ENCODE measurements at regions not wholly inside any gene's neighbourhood (a gene's known extent, or its start where the extent isn't known, plus 50 kb on each side); places are given as distances from the start of the nearest gene placed in this dataset.

DNA sequence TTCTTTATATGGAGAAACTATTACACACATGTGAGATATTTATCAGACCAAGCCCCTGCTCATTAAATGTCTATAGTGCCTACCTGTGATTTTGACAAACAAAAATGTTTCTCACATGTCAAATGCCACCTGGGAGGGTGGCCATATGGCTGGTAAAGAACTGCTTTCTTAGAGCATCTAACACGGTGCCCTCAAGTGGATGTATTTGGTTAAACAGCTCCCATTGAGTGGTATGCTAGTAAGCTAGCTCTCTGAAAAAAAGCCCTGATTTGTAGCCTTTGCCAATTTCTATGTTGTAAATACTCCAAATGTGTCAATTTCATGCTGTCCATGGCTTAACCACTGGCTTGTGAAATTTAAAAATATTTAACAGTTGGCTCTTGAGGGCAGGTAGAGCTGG, 94.6 kb downstream of the PMAIP1 start:
- TF ChIP-seq RCOR1 (IDR thresholded peaks at IDR 0.05; ENCODE audit: low read length) (no peak), SMC3 (IDR thresholded peaks at IDR 0.05; ENCODE audit: low read depth, low read length) (peak; percentile 31; the same call in 1 of the 2 replicates), RAD21 (IDR thresholded peaks at IDR 0.05; ENCODE audit: low read length) (peak; percentile 40), RFX5 (IDR thresholded peaks at IDR 0.05; ENCODE audit: low read length) (no peak)
- TF ChIP-seq, protein P1, sequence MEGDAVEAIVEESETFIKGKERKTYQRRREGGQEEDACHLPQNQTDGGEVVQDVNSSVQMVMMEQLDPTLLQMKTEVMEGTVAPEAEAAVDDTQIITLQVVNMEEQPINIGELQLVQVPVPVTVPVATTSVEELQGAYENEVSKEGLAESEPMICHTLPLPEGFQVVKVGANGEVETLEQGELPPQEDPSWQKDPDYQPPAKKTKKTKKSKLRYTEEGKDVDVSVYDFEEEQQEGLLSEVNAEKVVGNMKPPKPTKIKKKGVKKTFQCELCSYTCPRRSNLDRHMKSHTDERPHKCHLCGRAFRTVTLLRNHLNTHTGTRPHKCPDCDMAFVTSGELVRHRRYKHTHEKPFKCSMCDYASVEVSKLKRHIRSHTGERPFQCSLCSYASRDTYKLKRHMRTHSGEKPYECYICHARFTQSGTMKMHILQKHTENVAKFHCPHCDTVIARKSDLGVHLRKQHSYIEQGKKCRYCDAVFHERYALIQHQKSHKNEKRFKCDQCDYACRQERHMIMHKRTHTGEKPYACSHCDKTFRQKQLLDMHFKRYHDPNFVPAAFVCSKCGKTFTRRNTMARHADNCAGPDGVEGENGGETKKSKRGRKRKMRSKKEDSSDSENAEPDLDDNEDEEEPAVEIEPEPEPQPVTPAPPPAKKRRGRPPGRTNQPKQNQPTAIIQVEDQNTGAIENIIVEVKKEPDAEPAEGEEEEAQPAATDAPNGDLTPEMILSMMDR (IDR thresholded peaks at IDR 0.05): peak; percentile 46
- no peaks in the 10 kb centered on the region for H3K9me3 ChIP-seq
- H3K9me2 ChIP-seq: no peaks in the 10 kb centered on the region
- no peaks in the 10 kb centered on the region for H3K27me3 ChIP-seq (ENCODE audit: insufficient read depth)
- H3K4me1 ChIP-seq (ENCODE audit: control insufficient read depth in 1 of 2, insufficient read depth in 2 of 2, low read depth in 1 of 2, low read length in 1 of 2): no peaks in the 10 kb centered on the region
- no peak overlapping the region for H3K9ac ChIP-seq
- no peaks in the 10 kb centered on the region for H4K20me1 ChIP-seq (ENCODE audit: insufficient read depth)
- no peak for DNase-seq
- ChIA-PET CTCF (interaction anchor here (0.8 to 3.2 kb wide), 7 partner anchors 8 to 691 kb away, joined by 3 to 110 read pairs (median 3); partner anchors contain the start of gene MC4R), POLR2A (no interaction called here)
- H3K27ac ChIP-seq (ENCODE audit: low read depth in 2 of 2, low read length in 1 of 2): no peak overlapping the region
- no peak overlapping the region for H3K4me2 ChIP-seq
- no peaks in the 10 kb centered on the region for H3F3A ChIP-seq (replicated peaks; ENCODE audit: insufficient read depth)
- WGBS (ENCODE audit: low lambda C conversion rate): 78% methylated on average over 1 of the region's 1 CpG
- H3K79me2 ChIP-seq (ENCODE audit: insufficient read depth): no peaks in the 10 kb centered on the region
- no peak overlapping the region for H2AFZ ChIP-seq (ENCODE audit: low read depth)
- no peaks in the 10 kb centered on the region for H3K36me3 ChIP-seq (replicated peaks in 1 of 2; ENCODE audit: control insufficient read depth in 1 of 2, insufficient read depth in 2 of 2, low read length in 1 of 2)
- no peak overlapping the region for H3K4me3 ChIP-seq (ENCODE audit: low read depth in 2 of 2, low read length in 1 of 2)

DNA sequence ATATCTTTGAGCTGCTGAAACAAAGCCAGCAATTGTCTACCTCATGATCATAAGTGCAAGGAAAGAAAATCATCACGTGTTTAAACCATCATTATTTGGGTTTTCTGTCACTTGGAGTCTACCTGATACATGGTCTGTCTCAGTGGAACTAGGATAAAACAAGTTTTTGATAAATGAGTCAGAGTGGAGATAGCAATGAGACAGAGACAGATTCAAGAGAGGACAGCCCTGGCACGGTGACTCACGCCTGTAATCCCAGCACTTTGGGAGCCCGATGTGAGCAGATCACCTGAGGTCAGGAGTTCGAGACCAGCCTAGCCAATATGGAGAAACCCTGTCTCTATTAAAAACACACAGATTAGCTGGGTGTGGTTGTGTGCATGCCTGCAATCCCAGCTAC, 93.8 kb downstream of the PMAIP1 start:
- Histone ChIP-seq H3K27me3 (ENCODE audit: insufficient read depth) (no peaks in the 10 kb centered on the region), H4K20me1 (ENCODE audit: insufficient read depth) (no peaks in the 10 kb centered on the region), H3K9ac (no peak overlapping the region), H3K9me3 (no peaks in the 10 kb centered on the region), H3K79me2 (ENCODE audit: insufficient read depth) (no peaks in the 10 kb centered on the region), H3K4me1 (ENCODE audit: control insufficient read depth in 1 of 2, insufficient read depth in 2 of 2, low read depth in 1 of 2, low read length in 1 of 2) (no peaks in the 10 kb centered on the region), H3F3A (replicated peaks; ENCODE audit: insufficient read depth) (no peaks in the 10 kb centered on the region), H3K9me2 (no peaks in the 10 kb centered on the region), H2AFZ (ENCODE audit: low read depth) (no peak overlapping the region), H3K4me3 (ENCODE audit: low read depth in 2 of 2, low read length in 1 of 2) (no peak overlapping the region), H3K36me3 (replicated peaks in 1 of 2; ENCODE audit: control insufficient read depth in 1 of 2, insufficient read depth in 2 of 2, low read length in 1 of 2) (no peaks in the 10 kb centered on the region), H3K27ac (ENCODE audit: low read depth in 2 of 2, low read length in 1 of 2) (no peak overlapping the region), H3K4me2 (no peak overlapping the region)
- ChIA-PET POLR2A (no interaction called here), CTCF (interaction anchor here (1.4 kb wide), 1 partner anchor 691 kb away, joined by 3 read pairs; no protein-coding TSS in a partner anchor)
- no peak for DNase-seq
- 81% methylated on average over 5 of the region's 5 CpGs for WGBS (ENCODE audit: low lambda C conversion rate)
- TF ChIP-seq, protein P2, sequence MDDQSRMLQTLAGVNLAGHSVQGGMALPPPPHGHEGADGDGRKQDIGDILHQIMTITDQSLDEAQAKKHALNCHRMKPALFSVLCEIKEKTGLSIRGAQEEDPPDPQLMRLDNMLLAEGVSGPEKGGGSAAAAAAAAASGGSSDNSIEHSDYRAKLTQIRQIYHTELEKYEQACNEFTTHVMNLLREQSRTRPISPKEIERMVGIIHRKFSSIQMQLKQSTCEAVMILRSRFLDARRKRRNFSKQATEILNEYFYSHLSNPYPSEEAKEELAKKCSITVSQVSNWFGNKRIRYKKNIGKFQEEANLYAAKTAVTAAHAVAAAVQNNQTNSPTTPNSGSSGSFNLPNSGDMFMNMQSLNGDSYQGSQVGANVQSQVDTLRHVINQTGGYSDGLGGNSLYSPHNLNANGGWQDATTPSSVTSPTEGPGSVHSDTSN (IDR thresholded peaks at IDR 0.05): no peak
- TF ChIP-seq FOXJ3 (CRISPR knock-in tag; IDR thresholded peaks at IDR 0.05) (no peak), FOSL2 (IDR thresholded peaks at IDR 0.05; ENCODE audit: borderline replicate concordance, low read depth) (no peak)
- TF ChIP-seq, protein P3, sequence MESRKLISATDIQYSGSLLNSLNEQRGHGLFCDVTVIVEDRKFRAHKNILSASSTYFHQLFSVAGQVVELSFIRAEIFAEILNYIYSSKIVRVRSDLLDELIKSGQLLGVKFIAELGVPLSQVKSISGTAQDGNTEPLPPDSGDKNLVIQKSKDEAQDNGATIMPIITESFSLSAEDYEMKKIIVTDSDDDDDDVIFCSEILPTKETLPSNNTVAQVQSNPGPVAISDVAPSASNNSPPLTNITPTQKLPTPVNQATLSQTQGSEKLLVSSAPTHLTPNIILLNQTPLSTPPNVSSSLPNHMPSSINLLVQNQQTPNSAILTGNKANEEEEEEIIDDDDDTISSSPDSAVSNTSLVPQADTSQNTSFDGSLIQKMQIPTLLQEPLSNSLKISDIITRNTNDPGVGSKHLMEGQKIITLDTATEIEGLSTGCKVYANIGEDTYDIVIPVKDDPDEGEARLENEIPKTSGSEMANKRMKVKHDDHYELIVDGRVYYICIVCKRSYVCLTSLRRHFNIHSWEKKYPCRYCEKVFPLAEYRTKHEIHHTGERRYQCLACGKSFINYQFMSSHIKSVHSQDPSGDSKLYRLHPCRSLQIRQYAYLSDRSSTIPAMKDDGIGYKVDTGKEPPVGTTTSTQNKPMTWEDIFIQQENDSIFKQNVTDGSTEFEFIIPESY (IDR thresholded peaks at IDR 0.05; ENCODE audit: borderline replicate concordance, low read depth): no peak
